Epithelial cell of proximal tubule (primary cell): ENCODE measurements at regions not wholly inside any gene's neighbourhood (a gene's known extent, or its start where the extent isn't known, plus 50 kb on each side); places are given as distances from the start of the nearest gene placed in this dataset.

Source experiments
- DNase-seq: peaks from one replicate; pipeline ENCODE4 v3.0.0-alpha.2; 2011; ENCODE audit warnings: low read depth
- H3K4me3 ChIP-seq: 2 replicates; pipeline ENCODE4 v1.5.1; 2011; ENCODE audit warnings: low read depth, mild to moderate bottlenecking, low read length
- TF ChIP-seq, protein P1 (sequence below): conservative IDR thresholded peaks from 2 replicates; pipeline ENCODE4 v1.5.1; 2012; ENCODE audit warnings: low read depth, mild to moderate bottlenecking, low read length

DNA sequence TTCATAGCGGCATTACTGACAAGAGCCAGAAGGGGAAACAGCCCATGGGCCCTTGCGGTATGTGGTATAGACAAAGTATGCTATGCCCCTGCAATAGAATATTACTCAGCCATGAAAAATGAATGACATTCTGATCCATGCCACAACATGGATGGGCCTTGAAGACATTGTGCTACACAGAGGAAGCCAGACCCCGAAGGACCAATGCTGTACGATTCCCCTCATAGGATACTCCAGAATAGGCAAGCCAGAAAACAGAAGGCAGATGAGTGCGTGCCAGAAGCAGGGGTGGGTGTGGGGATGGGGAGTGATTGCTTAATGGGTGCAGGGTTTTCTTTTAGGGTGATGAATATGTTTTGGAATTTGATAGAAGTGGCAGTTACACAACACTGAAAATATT, 342.0 kb downstream of the TEX29 start:
- DNase-seq, result no peak
- no peak overlapping the region for H3K4me3 ChIP-seq
- TF ChIP-seq, protein P1, sequence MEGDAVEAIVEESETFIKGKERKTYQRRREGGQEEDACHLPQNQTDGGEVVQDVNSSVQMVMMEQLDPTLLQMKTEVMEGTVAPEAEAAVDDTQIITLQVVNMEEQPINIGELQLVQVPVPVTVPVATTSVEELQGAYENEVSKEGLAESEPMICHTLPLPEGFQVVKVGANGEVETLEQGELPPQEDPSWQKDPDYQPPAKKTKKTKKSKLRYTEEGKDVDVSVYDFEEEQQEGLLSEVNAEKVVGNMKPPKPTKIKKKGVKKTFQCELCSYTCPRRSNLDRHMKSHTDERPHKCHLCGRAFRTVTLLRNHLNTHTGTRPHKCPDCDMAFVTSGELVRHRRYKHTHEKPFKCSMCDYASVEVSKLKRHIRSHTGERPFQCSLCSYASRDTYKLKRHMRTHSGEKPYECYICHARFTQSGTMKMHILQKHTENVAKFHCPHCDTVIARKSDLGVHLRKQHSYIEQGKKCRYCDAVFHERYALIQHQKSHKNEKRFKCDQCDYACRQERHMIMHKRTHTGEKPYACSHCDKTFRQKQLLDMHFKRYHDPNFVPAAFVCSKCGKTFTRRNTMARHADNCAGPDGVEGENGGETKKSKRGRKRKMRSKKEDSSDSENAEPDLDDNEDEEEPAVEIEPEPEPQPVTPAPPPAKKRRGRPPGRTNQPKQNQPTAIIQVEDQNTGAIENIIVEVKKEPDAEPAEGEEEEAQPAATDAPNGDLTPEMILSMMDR, result no peak

DNA sequence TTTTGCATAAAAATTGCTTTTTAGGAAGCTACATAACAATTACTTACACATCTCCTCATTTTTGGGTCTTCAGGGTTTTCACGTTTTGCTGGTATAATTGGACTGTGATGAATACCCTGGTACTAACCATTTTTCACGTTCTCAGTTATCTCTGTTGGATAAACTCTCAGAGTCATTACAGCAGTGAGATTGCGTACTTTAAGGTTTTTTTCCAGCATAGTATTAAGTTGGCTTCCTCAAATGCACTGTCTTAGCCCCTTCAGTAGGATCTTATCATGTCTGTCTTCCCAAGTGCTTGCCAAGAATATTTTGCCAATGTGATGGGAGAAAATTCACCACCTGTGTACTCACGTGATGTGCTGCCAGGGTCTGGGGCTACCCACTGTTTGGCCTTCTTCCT, 342.5 kb downstream of the TEX29 start:
- H3K4me3 ChIP-seq, result no peak overlapping the region
- TF ChIP-seq, protein P1, result no peak
- DNase-seq, result no peak

DNA sequence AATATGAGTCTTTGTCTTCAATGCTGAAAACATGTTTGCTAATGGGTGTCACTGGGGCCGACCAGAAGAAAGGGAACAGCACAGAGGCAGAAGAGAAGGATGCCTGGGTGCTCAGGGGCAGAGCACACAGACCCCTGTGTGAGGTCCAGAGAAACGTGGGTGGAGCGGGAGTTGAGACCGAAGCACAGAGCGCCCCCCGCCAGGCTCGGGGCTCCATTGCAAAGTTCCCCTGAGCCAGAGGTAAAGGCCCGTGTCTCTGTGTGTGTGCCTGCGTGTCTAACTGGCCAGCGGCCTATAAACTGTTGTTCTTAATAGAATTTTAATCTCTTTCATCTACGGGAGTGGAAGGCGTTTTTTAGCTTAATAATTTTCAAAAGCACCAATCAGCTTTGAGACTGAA, 343.1 kb downstream of the TEX29 start:
- DNase-seq, result no peak
- TF ChIP-seq, protein P1, result no peak
- H3K4me3 ChIP-seq, result no peak overlapping the region

DNA sequence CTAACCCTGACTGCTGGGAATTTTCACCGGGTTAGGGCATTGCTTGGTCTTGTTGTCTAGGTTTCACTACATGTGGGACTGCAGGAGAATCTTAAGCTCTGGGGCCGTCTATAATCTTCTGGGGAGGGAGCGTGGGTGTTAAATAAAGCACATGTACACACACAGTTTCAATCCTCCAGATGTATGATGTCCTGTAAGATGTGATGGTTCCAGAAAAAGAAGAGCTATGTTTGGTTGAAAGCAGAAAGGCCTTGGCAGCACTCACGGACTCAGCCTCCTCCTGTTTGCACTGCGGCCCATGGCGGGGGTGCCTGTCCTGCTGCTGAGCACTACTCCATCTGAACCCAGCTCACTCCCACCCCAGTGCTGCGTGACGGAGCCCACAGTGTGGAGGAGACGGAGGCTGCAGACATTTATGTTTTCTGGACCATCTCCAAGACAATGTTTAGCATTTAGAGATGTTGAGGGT, 343.5 kb downstream of the TEX29 start:
- DNase-seq, result no peak
- no peak overlapping the region for H3K4me3 ChIP-seq
- TF ChIP-seq, protein P1, result no peak

DNA sequence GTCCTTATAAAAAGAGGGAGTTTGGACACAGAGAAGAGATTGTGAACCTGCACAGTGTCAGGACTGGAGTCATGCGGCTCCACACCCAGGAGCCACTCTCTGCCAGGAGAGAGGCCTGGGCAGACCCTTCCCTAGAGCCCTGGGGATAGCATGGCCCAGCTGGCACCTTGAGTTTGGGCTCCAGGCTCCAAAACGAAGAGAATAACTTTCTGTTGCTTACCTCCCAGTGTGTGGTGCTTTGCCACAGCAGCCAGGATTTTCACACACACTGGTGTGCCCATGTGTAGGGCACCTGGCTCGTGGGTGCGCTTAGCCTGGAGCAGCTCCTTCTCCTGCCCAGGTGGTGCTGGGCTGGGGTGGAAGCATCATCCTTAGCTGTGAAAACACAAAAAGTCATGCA, 344.3 kb downstream of the TEX29 start:
- TF ChIP-seq, protein P1, result no peak
- DNase-seq, result no peak

DNA sequence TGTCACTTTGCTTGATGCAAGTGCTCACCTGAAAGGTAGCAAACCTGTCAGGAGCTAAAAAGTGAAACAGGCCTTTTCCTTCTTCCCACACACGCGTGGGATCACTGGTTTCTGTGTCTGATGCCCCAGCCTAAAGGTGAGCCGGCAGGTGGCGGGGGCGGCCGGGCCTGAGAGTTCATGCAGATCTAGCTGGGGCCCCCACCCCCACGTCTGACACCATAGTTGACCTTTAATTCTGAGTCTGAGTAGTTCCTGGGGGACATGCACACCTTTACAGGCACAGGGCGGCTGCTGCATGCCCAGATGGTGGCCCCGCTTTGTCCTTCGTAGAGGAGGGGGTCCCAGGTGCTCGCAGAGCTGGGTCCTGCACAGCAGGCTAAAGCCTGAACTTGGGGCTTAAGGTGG, 345.3 kb downstream of the TEX29 start:
- TF ChIP-seq, protein P1, result no peak

More for the DNA sequence above, 344.3 kb downstream of the TEX29 start:
- H3K4me3 ChIP-seq, result no peak overlapping the region

DNA sequence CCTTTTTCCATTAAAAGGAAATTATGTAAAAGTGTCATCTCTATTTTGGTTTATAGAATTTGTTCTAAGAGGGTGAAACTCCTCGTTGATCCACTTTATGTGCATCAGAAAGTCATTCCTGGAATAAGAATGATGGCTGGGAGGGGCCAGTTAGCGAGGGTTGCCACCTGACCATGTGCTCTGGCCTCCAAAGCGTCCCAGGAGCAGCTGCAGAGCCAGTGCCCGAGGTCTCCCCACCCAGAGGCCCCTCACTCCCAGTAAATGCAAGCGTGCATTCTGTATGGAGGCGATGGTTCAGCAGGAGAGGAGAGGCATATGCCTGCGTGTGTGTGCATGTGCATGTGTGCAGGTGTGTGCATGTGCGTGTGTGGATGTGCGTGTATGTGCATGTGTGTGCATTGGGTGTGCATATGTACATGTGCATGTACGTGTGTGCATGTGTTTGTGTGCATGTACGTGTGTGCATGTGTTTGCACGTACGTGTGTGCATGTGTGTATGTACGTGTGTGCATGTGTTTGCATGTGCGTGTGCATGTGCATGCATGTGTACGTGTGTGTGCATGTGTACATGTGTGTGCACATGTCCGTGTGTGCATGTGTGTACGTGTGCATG, 345.8 kb downstream of the TEX29 start:
- H3K4me3 ChIP-seq, result no peak overlapping the region
- no peak for DNase-seq
- TF ChIP-seq, protein P1, result no peak

More for the DNA sequence above, 345.3 kb downstream of the TEX29 start:
- DNase-seq, result no peak
- no peak overlapping the region for H3K4me3 ChIP-seq
